Vagina (tissue), 2 donors: ENCODE measurements at regions not wholly inside any gene's neighbourhood (a gene's known extent, or its start where the extent isn't known, plus 50 kb on each side); places are given as distances from the start of the nearest gene placed in this dataset.
A peak's percentile ranks its signal among the peaks of the same experiment; 100 is the strongest.

Experiments
- DNase-seq, 2 donors: peaks; one replicate each; pipeline ENCODE4 v3.0.0-alpha.2; 2017; ENCODE audit errors: extremely low spot score in 2 of 2
- H3K27ac ChIP-seq: fragments of 200-600 bp; sonication (generic); one replicate; pipeline ENCODE4 v1.5.1; 2019
- H3K27me3 ChIP-seq: fragments of 200-600 bp; sonication (generic); one replicate; pipeline ENCODE4 v1.5.1; 2019
- H3K36me3 ChIP-seq, 2 donors: fragments of 200-600 bp; sonication (generic); one replicate each; pipeline ENCODE4 v1.5.1; 2017 to 2019
- H3K4me1 ChIP-seq: fragments of 200-600 bp; sonication (generic); one replicate; pipeline ENCODE4 v1.5.1; 2019
- H3K4me3 ChIP-seq, 2 donors: fragments of 200-600 bp; sonication (generic); 1 replicate in 1 of 2; 2 replicates in 1 of 2; pipeline ENCODE4 v1.5.1; 2016 to 2019
- H3K9me3 ChIP-seq: fragments of 200-600 bp; sonication (generic); one replicate; pipeline ENCODE4 v1.5.1; 2019
- POLR2A ChIP-seq, 2 donors: fragments of 450-650 bp; IDR thresholded peaks; one replicate each; pipeline ENCODE4 v1.6.1; 2017; ENCODE audit warnings: antibody characterized with exemption in 2 of 2, mild to moderate bottlenecking in 2 of 2, moderate library complexity in 2 of 2
- POLR2AphosphoS5 ChIP-seq, 2 donors: sonication (generic); formaldehyde crosslinking; IDR thresholded peaks; one replicate each; pipeline ENCODE4 v1.9.0; 2017; ENCODE audit warnings: antibody characterized with exemption in 2 of 2, mild to moderate bottlenecking in 2 of 2, low read depth in 1 of 2; ENCODE audit not compliant: insufficient read depth in 1 of 2
- intact Hi-C: fragments of 100-400 bp; cut with DNase I; formaldehyde crosslinking; loops from one replicate; pipeline ENCODE4 v1.15.1; 2023
- TF ChIP-seq, protein P1 (sequence below), 3 experiments: fragments of 450-650 bp in 2 of 3; fragments of 200-600 bp in 1 of 3; sonication (generic) in 1 of 3; IDR thresholded peaks; one replicate each; pipeline ENCODE4 v1.5.1; 2017 to 2019; ENCODE audit warnings: antibody characterized with exemption in 3 of 3, mild to moderate bottlenecking in 2 of 3, moderate library complexity in 2 of 3

DNA sequence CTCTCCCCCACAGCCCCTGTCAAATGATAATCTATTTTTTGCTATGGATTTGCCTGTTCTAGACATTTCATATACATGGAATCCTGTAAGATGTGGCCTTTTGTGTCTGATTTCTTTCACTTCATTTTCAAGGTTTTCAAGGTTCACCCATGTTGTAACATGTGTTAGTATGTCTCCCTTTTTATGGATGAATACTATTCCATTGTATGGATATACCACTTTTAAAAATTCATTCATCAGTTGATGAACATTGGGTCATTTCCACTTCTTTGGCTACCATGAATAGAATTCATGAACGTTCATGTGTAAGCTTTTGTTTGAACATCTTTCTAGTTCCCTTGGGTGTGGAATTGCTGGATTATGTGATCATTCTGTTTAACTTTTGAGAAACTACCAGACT, 94.7 kb upstream of the ZNF366 start:
- TF ChIP-seq POLR2A (IDR thresholded peaks at IDR 0.05) = no peak
- no peak for TF ChIP-seq POLR2AphosphoS5 (IDR thresholded peaks at IDR 0.05; ENCODE audit: insufficient read depth in 1 of 2, low read depth in 1 of 2)
- TF ChIP-seq, protein P1, sequence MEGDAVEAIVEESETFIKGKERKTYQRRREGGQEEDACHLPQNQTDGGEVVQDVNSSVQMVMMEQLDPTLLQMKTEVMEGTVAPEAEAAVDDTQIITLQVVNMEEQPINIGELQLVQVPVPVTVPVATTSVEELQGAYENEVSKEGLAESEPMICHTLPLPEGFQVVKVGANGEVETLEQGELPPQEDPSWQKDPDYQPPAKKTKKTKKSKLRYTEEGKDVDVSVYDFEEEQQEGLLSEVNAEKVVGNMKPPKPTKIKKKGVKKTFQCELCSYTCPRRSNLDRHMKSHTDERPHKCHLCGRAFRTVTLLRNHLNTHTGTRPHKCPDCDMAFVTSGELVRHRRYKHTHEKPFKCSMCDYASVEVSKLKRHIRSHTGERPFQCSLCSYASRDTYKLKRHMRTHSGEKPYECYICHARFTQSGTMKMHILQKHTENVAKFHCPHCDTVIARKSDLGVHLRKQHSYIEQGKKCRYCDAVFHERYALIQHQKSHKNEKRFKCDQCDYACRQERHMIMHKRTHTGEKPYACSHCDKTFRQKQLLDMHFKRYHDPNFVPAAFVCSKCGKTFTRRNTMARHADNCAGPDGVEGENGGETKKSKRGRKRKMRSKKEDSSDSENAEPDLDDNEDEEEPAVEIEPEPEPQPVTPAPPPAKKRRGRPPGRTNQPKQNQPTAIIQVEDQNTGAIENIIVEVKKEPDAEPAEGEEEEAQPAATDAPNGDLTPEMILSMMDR (IDR thresholded peaks at IDR 0.05) = no peak
- H3K4me1 ChIP-seq = peaks cover 53% of the 10 kb centered on the region
- no peaks in the 10 kb centered on the region for H3K36me3 ChIP-seq
- no peaks in the 10 kb centered on the region for H3K9me3 ChIP-seq
- intact Hi-C loops = no loop called here
- H3K27ac ChIP-seq = no peak overlapping the region
- DNase-seq = no peak
- no peaks in the 10 kb centered on the region for H3K27me3 ChIP-seq
- no peak overlapping the region for H3K4me3 ChIP-seq

DNA sequence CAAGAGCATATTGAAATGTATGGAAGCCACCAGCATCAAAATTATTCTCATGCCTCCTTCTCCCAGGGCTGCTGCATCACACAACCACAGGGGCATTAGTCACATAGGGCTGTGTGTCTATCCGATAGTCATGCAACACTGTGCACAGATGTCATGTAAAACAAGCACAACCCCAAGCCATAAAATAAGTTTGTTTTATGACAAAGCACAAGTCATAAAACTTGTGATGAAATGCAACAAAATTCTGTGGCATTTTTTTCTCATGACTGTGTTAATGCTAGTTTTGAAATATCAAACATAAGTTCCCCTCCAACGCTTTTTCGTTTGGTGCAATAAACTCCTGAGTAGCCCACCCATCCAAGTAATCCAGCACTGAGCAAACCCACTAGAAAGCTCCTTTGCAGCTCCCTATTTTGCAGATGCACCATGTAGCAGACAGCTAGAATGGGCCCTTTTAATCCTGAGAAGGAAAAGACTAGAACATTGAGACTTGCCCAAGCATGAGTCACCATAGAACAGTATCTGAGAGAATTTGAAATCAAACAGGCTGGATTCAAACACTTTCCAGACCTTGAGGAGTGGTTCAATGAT, 93.3 kb upstream of the ZNF366 start:
- intact Hi-C loops = no loop called here
- TF ChIP-seq POLR2AphosphoS5 (IDR thresholded peaks at IDR 0.05; ENCODE audit: insufficient read depth in 1 of 2, low read depth in 1 of 2) = peak in 1 of 2 donors; percentile 20
- no peak for TF ChIP-seq POLR2A (IDR thresholded peaks at IDR 0.05)
- no peak for DNase-seq
- H3K4me3 ChIP-seq = no peak overlapping the region
- no peaks in the 10 kb centered on the region for H3K27me3 ChIP-seq
- no peaks in the 10 kb centered on the region for H3K9me3 ChIP-seq
- no peaks in the 10 kb centered on the region for H3K36me3 ChIP-seq
- H3K4me1 ChIP-seq = peaks cover 57% of the 10 kb centered on the region
- H3K27ac ChIP-seq = peak overlapping the region; percentile 65

DNA sequence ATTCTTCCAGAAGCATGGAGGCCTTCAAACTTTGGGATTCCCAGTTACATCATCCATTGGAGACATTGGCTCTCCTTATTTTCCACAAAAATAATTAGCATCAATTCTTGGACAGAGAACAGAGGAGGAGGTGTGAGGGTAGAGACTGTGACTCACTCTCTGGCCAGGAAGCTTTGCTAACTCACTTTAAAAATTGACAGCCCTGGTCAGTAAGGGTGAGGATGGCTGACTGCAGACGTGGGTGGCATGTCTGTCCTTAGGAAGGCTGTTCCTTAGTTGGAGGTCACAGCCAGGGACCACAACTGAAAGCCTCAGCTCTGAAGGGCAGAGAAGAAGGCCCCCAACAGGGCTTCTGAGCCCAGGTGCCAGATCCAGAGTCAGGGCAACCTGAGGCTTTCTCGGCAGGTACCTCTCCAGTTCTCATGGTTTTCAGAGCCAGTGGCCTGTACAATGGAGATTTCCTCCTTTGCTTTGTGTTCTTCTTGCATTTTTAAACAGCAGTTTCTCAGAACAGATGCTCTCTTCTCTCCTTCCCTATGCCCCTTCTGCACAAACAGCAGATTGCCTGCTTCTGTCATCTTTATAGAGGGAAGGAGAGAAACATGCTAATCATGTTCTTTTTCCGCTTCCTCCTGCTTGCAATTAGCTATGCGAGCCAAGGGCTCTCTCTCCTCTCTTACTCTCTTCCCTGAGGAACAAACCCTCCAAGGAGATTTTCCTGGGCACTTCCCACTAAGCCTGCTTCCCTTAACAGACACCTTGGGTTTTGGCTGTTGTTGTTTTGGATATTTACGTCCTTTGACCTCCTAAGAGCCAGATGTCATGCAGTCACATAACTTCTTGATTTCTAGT, 92.5 kb upstream of the ZNF366 start:
- H3K4me1 ChIP-seq = peaks cover 57% of the 10 kb centered on the region
- DNase-seq = no peak
- no peaks in the 10 kb centered on the region for H3K27me3 ChIP-seq
- TF ChIP-seq POLR2A (IDR thresholded peaks at IDR 0.05) = no peak
- TF ChIP-seq, protein P1 (IDR thresholded peaks at IDR 0.05) = no peak
- H3K9me3 ChIP-seq = no peaks in the 10 kb centered on the region
- intact Hi-C loops = no loop called here
- H3K4me3 ChIP-seq = no peak overlapping the region
- no peaks in the 10 kb centered on the region for H3K36me3 ChIP-seq
- peak overlapping the region; percentile 65 for H3K27ac ChIP-seq

DNA sequence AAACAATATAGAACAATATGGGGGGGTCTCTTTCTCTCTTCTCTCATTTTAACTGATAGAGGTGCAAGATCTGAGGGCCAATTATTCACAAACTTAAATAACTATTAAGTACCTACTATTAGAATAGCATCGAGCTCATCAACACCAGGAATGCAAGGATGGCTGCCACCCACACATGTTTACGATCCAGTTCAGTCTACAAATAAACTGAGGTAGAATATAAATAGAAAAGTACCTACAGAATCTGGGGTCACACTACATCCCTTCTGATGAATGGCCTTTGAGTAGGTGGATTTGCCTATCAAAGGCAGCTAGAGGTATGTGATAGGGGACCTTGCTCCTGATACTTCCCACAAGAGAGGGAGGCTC, 91.8 kb upstream of the ZNF366 start:
- intact Hi-C loops = no loop called here
- H3K27me3 ChIP-seq = no peaks in the 10 kb centered on the region
- H3K4me1 ChIP-seq = peaks cover 55% of the 10 kb centered on the region
- H3K9me3 ChIP-seq = no peaks in the 10 kb centered on the region
- TF ChIP-seq, protein P1 (IDR thresholded peaks at IDR 0.05) = no peak
- TF ChIP-seq POLR2A (IDR thresholded peaks at IDR 0.05) (no peak), POLR2AphosphoS5 (IDR thresholded peaks at IDR 0.05; ENCODE audit: insufficient read depth in 1 of 2, low read depth in 1 of 2) (no peak)
- H3K27ac ChIP-seq = peak overlapping the region; percentile 65
- no peak overlapping the region for H3K4me3 ChIP-seq
- no peak for DNase-seq
- H3K36me3 ChIP-seq = no peaks in the 10 kb centered on the region

DNA sequence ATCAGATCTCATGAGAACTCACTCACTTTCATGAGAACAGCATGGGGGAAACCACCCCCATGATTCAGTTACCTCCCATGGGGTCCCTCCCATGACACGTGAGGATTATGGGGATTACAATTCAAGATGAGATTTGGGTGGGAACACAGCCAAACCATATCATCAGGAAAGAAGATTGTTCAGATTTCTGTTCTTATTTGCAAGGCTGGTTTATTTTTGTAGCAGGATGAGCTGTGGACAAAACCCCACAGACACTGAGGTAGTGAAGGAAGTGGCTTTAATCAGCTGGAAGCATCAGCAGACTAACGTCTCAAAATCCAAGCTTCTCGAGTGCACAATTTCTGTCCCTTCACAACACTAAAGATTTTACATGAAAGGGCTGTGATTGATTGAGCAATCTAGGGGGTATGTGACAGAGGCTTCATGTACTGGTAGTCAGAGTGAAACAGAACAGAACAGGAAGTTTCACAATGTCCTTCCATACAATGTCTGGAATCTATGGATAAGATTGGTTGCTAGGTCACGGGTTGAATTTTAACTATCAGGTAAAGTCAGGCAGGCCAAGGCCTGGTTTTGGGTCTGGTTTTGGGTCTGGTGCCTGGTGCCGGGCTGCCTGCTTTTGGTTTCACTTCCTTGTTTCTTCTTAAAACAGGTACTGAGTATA, 91.3 kb upstream of the ZNF366 start:
- DNase-seq = no peak
- no peaks in the 10 kb centered on the region for H3K36me3 ChIP-seq
- no peaks in the 10 kb centered on the region for H3K27me3 ChIP-seq
- H3K4me3 ChIP-seq = no peak overlapping the region
- H3K27ac ChIP-seq = no peak overlapping the region
- TF ChIP-seq POLR2A (IDR thresholded peaks at IDR 0.05) (no peak), POLR2AphosphoS5 (IDR thresholded peaks at IDR 0.05; ENCODE audit: insufficient read depth in 1 of 2, low read depth in 1 of 2) (no peak)
- TF ChIP-seq, protein P1 (IDR thresholded peaks at IDR 0.05) = no peak
- H3K9me3 ChIP-seq = no peaks in the 10 kb centered on the region
- intact Hi-C loops = no loop called here
- H3K4me1 ChIP-seq = peaks cover 51% of the 10 kb centered on the region
